ENCODE measurements at regions not wholly inside any gene's neighbourhood (a gene's known extent, or its start where the extent isn't known, plus 50 kb on each side); places are given as distances from the start of the nearest gene placed in this dataset.

DNA sequence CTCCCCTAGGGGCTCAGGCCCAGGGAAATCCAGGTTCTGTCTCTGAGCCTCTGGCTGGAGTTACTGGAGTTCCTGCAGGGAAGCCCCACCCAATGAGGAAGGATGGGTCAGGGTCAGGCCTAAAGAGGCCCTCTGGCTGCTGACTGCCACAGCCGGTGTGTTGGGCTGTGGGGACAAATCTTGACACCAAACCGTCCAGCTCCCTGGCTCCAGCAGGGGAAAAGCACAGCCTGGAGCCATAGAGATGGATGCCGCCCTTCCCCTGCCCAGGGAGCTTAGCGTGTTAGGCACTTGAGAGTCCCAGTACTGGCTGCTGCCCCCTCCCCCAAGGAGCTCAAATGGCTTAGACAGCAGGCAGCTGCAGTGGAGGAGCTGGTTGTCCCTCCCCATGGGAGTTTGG is 321.3 kb upstream of the LCORL start:
- no peak overlapping the region for H3K4me3 ChIP-seq (ENCODE audit: low read length)
- TF ChIP-seq, protein P1, sequence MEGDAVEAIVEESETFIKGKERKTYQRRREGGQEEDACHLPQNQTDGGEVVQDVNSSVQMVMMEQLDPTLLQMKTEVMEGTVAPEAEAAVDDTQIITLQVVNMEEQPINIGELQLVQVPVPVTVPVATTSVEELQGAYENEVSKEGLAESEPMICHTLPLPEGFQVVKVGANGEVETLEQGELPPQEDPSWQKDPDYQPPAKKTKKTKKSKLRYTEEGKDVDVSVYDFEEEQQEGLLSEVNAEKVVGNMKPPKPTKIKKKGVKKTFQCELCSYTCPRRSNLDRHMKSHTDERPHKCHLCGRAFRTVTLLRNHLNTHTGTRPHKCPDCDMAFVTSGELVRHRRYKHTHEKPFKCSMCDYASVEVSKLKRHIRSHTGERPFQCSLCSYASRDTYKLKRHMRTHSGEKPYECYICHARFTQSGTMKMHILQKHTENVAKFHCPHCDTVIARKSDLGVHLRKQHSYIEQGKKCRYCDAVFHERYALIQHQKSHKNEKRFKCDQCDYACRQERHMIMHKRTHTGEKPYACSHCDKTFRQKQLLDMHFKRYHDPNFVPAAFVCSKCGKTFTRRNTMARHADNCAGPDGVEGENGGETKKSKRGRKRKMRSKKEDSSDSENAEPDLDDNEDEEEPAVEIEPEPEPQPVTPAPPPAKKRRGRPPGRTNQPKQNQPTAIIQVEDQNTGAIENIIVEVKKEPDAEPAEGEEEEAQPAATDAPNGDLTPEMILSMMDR (conservative IDR thresholded peaks at IDR 0.05; ENCODE audit: low read length), result no peak
- DNase-seq (ENCODE audit: low read depth), result no peak

DNA sequence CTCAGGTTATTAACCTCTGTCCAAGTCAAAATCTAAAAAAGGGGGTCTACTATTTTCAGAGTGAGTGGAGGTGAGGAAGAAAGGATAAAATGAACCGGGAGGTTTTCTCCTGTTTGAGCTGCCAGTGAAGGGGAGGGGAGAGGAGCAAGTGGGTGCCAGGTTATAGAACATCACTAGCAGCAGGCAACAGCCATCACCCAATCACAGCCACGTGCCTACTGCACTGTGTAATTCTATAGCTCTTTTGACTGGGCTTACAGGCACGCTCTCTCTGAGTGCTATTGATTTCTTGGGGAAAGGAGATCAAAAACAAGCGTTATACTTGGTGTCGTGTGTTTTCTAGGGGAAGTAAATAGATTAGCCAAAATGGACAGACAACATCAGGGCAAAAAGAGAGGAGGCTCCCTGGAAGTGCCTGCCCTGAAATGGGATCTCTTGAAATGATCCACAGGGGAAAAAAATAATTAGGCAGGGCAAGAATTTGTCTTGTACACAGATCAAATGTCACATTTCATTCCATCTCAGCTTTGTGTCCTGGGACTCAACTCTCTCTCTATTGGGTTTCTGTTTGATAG is 300.5 kb upstream of the LCORL start:
- H3K4me3 ChIP-seq (ENCODE audit: low read length), result no peak overlapping the region
- TF ChIP-seq, protein P1 (conservative IDR thresholded peaks at IDR 0.05; ENCODE audit: low read length), result no peak
- DNase-seq (ENCODE audit: low read depth), result no peak

DNA sequence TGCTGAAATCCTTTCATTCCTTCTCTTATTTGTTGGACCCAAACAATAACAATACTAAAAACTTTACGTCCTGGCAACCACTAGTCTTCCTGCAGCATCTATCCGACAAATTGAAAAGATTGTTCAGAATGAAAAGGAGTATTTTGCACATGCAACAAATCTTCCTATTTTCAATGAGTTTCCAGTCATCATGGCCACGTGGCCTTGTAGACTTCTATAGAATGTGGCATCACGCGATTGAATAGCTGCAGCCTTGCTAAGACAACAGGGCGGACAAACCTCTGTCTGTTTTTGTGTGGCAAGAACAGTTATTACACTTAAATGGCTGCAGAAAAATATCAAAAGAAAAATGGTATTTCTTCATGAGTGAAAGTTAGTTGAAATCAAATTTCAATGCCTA is 297.9 kb upstream of the LCORL start:
- TF ChIP-seq, protein P1 (conservative IDR thresholded peaks at IDR 0.05; ENCODE audit: low read length), result no peak
- no peak overlapping the region for H3K4me3 ChIP-seq (ENCODE audit: low read length)

DNA sequence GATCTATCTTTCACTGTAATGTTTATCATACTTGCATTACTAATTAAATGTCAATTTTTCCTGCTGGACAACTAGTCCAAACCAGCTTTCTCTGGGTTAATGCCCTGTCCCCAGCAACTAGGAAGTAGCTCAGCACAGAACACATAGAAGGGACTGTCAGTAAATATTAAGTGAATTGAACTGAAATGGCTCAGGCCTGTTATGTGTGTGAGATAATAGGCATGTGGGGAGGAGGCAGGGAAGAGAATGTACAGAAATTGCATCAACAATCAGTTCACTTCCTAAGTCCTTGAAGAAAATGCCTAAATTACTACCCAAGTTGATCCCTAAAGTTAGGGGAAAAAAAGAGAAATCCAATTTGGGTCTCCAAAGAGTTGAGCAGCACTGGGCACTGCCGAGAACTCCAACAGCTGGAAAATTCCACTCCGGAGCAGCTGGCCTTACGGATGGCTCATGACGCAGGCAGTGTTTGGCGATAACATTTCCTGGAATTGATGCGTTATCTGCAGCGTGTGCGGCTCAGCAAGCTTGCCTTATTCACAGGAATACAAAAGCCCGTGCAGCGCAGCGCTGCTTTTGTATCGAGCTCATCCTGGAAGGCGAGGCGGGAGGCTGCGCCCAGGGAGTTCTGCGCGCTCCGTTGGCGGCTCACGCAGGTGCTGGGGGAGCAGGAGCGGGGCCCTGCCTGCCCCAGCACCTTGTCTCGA is 297.3 kb upstream of the LCORL start:
- no peak for DNase-seq (ENCODE audit: low read depth)
- H3K4me3 ChIP-seq (ENCODE audit: low read length), result no peak overlapping the region
- TF ChIP-seq, protein P1 (conservative IDR thresholded peaks at IDR 0.05; ENCODE audit: low read length), result no peak

More for the DNA sequence above, 297.9 kb upstream of the LCORL start:
- no peak for DNase-seq (ENCODE audit: low read depth)

DNA sequence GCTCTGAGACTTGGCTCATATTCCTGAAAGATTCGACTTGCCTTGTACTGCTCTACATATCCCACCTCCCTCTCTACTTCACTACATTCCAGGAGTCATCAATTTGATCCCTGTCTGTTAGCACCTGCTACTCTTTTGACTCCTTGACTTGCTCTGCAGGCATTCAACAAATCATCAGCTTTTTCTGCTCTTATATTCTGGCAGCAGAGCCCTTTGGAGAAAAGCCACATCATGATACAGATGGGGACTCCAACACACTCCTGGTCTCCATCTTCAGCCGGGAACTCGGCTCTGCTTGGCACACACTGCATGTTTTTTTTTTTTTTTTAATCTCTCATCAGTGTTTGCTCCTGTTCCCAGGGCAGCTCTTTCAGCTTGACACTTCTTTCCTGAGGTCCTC is 293.2 kb upstream of the LCORL start:
- TF ChIP-seq, protein P1 (conservative IDR thresholded peaks at IDR 0.05; ENCODE audit: low read length), result no peak
- H3K4me3 ChIP-seq (ENCODE audit: low read length), result no peak overlapping the region
- no peak for DNase-seq (ENCODE audit: low read depth)

DNA sequence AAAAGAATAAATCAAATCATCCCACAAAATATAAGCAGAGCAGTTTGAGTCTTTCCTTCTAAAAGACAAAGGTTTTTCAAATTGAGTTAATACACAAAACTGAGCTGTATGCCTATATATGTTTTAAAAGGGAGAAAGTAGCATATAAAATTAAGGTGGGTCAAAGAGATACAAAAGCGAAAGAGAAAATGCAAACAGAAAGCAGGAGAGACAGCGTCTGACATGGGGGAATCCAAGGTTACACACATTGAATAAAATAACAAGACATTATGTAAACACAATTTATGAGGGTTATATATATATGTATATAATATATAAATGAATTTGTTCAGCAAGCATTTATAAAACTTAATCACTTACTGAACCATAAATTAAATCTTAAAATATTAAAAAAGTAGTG is 276.1 kb upstream of the LCORL start:
- DNase-seq (ENCODE audit: low read depth), result no peak
- TF ChIP-seq, protein P1 (conservative IDR thresholded peaks at IDR 0.05; ENCODE audit: low read length), result no peak
- H3K4me3 ChIP-seq (ENCODE audit: low read length), result no peak overlapping the region

DNA sequence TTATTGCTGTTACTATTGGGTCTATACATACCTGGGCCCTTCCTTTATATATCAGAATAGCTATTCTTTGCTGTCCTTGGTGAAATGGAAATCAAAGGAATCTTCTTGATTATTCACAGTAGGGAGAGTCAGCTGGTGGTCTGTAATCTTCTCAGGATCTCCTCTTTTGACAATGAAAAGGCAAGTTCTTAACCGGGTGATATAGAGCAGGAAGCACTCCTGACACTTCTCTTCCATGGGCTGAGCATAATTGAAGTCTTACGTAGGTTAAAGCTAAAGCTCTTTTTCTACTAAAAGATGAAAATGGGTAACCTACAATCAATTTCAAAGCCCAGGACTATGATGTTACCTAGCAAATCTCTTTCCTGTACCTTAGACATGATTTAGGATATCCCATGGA is 274.9 kb upstream of the LCORL start:
- no peak for DNase-seq (ENCODE audit: low read depth)
- TF ChIP-seq, protein P1 (conservative IDR thresholded peaks at IDR 0.05; ENCODE audit: low read length), result no peak

More for the DNA sequence above, 274.9 kb upstream of the LCORL start:
- no peak overlapping the region for H3K4me3 ChIP-seq (ENCODE audit: low read length)
